ENCODE measurements at regions not wholly inside any gene's neighbourhood (a gene's known extent, or its start where the extent isn't known, plus 50 kb on each side); places are given as distances from the start of the nearest gene placed in this dataset.

- H3K4me3 Mint-ChIP-seq = no peak overlapping the region
- no peak overlapping the region for H3K4me2 ChIP-seq (replicated peaks; ENCODE audit: extremely low read depth, low read length, poor library complexity, severe bottlenecking)
- H3K36me3 Mint-ChIP-seq = no peaks in the 10 kb centered on the region
- H3K36me3 ChIP-seq (replicated peaks in 1 of 2; ENCODE audit: control insufficient read depth in 1 of 2, insufficient read depth in 2 of 2, low read length in 2 of 2) = no peaks in the 10 kb centered on the region
- no peak overlapping the region for H2AFZ ChIP-seq (ENCODE audit: insufficient read depth, low read depth, low read length, poor library complexity, severe bottlenecking)
- peaks cover 9 to 14% of the 10 kb centered on the region in 2 donors for H3K4me1 ChIP-seq (ENCODE audit: control insufficient read depth in 1 of 2, insufficient read depth in 2 of 2, low read length in 2 of 2)
- no peak overlapping the region for H3K27ac Mint-ChIP-seq
- no peak overlapping the region for H3K9ac ChIP-seq (ENCODE audit: insufficient read depth, low read length, poor library complexity, severe bottlenecking)
- H3K27ac ChIP-seq (ENCODE audit: low read depth in 1 of 2, low read length in 2 of 2) = no peak overlapping the region
- H4K20me1 ChIP-seq (ENCODE audit: insufficient read depth, low read length) = no peaks in the 10 kb centered on the region
- no CpG with 5 or more reads among the region's 1 CpG for WGBS (ENCODE audit: insufficient coverage)
- no peaks in the 10 kb centered on the region for H3K79me2 ChIP-seq (ENCODE audit: insufficient read depth, low read length)
- H3K9me3 Mint-ChIP-seq = peaks cover 0 to 3% (median 0%) of the 10 kb centered on the region in 7 donors
- H3K27me3 ChIP-seq (ENCODE audit: control insufficient read depth in 2 of 2, insufficient read depth in 2 of 2, low read length in 2 of 2) = no peaks in the 10 kb centered on the region
- no peaks in the 10 kb centered on the region for H3K9me3 ChIP-seq (replicated peaks in 1 of 2; ENCODE audit: control insufficient read depth in 1 of 2, insufficient read depth in 1 of 2, low read length in 2 of 2)
- no peak for DNase-seq
- TF ChIP-seq, protein P1, sequence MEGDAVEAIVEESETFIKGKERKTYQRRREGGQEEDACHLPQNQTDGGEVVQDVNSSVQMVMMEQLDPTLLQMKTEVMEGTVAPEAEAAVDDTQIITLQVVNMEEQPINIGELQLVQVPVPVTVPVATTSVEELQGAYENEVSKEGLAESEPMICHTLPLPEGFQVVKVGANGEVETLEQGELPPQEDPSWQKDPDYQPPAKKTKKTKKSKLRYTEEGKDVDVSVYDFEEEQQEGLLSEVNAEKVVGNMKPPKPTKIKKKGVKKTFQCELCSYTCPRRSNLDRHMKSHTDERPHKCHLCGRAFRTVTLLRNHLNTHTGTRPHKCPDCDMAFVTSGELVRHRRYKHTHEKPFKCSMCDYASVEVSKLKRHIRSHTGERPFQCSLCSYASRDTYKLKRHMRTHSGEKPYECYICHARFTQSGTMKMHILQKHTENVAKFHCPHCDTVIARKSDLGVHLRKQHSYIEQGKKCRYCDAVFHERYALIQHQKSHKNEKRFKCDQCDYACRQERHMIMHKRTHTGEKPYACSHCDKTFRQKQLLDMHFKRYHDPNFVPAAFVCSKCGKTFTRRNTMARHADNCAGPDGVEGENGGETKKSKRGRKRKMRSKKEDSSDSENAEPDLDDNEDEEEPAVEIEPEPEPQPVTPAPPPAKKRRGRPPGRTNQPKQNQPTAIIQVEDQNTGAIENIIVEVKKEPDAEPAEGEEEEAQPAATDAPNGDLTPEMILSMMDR (IDR thresholded peaks at IDR 0.05) = no peak
- peaks cover 0 to 7% (median 2%) of the 10 kb centered on the region in 3 donors for H3K27me3 Mint-ChIP-seq (ENCODE audit: low read depth in 3 of 3)
- intact Hi-C loops (cut with micrococcal nuclease) = no loop called here
- H3K4me3 ChIP-seq (replicated peaks in 1 of 3; ENCODE audit: low read depth in 2 of 3, low read length in 3 of 3) = no peak overlapping the region
- peaks cover 24% of the 10 kb centered on the region for H3K4me1 Mint-ChIP-seq
These were observed 290.1 kb downstream of the PLPP3 start for GRCh38 chr1:56289260-56289659.

DNA sequence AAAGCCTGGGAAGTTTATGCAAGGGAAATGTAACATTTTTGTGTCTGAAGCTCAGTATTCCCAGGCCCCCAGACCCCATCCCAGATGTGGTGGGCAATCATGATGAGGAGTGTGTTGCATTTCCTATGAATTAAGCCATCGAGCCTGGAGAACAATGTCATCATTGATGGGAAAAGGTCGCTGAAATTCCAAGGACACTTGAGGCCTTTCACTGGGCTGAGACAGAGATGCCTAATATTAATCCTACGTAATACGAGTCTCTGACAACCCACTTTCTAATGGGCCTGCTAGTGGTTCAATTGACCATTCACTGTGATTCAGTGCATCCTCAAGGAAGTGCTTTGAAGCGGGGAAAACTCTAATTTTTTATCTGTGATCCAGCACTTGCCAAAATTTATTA is 291.6 kb downstream of the PLPP3 start:
- Mint-ChIP-seq H3K27ac (no peak overlapping the region), H3K27me3 (ENCODE audit: low read depth in 3 of 3) (peaks cover 0 to 3% (median 2%) of the 10 kb centered on the region in 3 donors), H3K4me3 (no peak overlapping the region), H3K36me3 (no peaks in the 10 kb centered on the region), H3K4me1 (peaks cover 23% of the 10 kb centered on the region), H3K9me3 (peaks cover 0 to 2% (median 0%) of the 10 kb centered on the region in 7 donors)
- H3K4me3 ChIP-seq (replicated peaks in 1 of 3; ENCODE audit: low read depth in 2 of 3, low read length in 3 of 3) = no peak overlapping the region
- 100% methylated on average over 4 of the region's 5 CpGs for WGBS (ENCODE audit: insufficient coverage)
- intact Hi-C loops (cut with micrococcal nuclease) = no loop called here
- no peaks in the 10 kb centered on the region for H3K9me3 ChIP-seq (replicated peaks in 1 of 2; ENCODE audit: control insufficient read depth in 1 of 2, insufficient read depth in 1 of 2, low read length in 2 of 2)
- H3K27ac ChIP-seq (ENCODE audit: low read depth in 1 of 2, low read length in 2 of 2) = no peak overlapping the region
- peaks cover 9 to 14% of the 10 kb centered on the region in 2 donors for H3K4me1 ChIP-seq (ENCODE audit: control insufficient read depth in 1 of 2, insufficient read depth in 2 of 2, low read length in 2 of 2)
- H3K36me3 ChIP-seq (replicated peaks in 1 of 2; ENCODE audit: control insufficient read depth in 1 of 2, insufficient read depth in 2 of 2, low read length in 2 of 2) = no peaks in the 10 kb centered on the region
- H2AFZ ChIP-seq (ENCODE audit: insufficient read depth, low read depth, low read length, poor library complexity, severe bottlenecking) = no peak overlapping the region
- H3K4me2 ChIP-seq (replicated peaks; ENCODE audit: extremely low read depth, low read length, poor library complexity, severe bottlenecking) = no peak overlapping the region
- no peaks in the 10 kb centered on the region for H4K20me1 ChIP-seq (ENCODE audit: insufficient read depth, low read length)
- no peak for DNase-seq
- TF ChIP-seq, protein P1 (IDR thresholded peaks at IDR 0.05) = no peak
- H3K9ac ChIP-seq (ENCODE audit: insufficient read depth, low read length, poor library complexity, severe bottlenecking) = no peak overlapping the region
- H3K79me2 ChIP-seq (ENCODE audit: insufficient read depth, low read length) = no peaks in the 10 kb centered on the region
- H3K27me3 ChIP-seq (ENCODE audit: control insufficient read depth in 2 of 2, insufficient read depth in 2 of 2, low read length in 2 of 2) = no peaks in the 10 kb centered on the region

Data from CD14-positive monocyte (primary cell).